COLO668 (cell line): ENCODE measurements at regions not wholly inside any gene's neighbourhood (a gene's known extent, or its start where the extent isn't known, plus 50 kb on each side); places are given as distances from the start of the nearest gene placed in this dataset.
"Not testable (repeated sequence)": the region's sequence is repeated elsewhere in the genome, so short reads cannot be mapped to it uniquely, and the experiment has no call there.

Source experiments
- DNase-seq: peaks from one replicate; lab custom pipeline; 2025; ENCODE audit not compliant: unreplicated experiment; lab: John Stamatoyannopoulos, UW

- no peak for DNase-seq
Measured at GRCh38 chr1:60891765-60892164, 190.6 kb upstream of the NFIA start.

DNA sequence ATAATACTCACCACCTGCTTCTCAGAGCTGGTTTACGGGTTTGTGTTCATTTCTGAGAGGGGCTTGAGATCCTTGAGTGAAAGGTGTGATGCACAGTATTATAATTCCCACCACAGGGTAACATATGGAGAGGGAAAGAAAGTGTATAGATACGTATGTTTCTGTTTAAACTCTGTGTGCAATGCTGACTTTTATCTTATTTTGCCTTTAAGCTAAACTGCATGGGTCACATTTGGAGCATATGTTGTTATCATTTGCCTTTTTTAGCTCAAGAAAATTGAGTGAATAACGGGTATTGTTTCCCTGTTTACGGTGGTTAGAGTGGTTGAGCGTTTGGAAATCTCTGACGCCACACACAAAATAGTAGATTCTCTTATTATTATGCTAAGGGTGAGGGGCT, 191.1 kb upstream of the NFIA start:
- DNase-seq: no peak

GRCh38 chr1:60890664-60891063, 191.7 kb upstream of the NFIA start:
- DNase-seq: no peak

DNA sequence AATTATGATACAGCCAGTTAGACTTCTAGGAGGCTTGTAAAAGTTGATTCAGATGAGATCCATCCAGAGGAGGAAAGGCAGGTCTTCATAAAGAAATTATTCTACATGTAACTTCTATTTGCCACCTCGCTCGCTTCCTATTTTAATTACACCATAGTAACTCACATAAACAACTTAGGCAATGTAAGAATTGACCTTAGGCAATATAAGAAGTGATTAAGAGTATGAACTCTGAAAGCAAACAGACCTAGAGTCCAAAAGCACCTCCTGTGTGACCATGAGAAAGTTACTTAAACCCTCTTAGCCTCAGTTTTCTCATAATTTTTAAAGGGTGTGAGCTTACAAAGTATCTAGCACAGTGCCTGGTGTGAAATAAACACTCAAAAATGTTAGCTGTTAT, 192.7 kb upstream of the NFIA start:
- no peak for DNase-seq

- DNase-seq: no peak
Measured at GRCh38 chr1:60888126-60888525, 194.2 kb upstream of the NFIA start.

- no peak for DNase-seq
Measured at GRCh38 chr1:60886793-60887331, 195.5 kb upstream of the NFIA start.

DNA sequence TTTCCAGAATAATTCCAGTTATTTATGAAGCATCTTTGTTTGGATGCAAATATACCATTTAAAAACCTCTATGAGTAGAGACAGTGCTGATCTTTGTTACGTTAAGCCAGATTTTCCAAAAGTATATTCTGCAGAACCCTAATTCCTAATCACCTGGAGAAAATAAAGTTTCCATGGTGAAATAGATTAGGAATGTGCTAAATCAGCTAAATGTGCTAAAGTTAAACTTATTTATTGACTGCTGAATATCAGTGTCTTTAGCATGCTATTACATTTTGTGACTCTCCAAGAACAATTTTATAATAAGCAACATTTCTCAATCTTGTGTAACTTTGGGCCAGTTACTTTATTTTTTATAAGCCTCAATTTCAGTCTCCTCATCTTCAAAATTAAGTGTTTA, 196.3 kb upstream of the NFIA start:
- no peak for DNase-seq

GRCh38 chr1:60880202-60880601, 202.2 kb upstream of the NFIA start:
- no peak for DNase-seq

- DNase-seq: no peak
Measured at GRCh38 chr1:60878323-60878722, 204.0 kb upstream of the NFIA start.

DNA sequence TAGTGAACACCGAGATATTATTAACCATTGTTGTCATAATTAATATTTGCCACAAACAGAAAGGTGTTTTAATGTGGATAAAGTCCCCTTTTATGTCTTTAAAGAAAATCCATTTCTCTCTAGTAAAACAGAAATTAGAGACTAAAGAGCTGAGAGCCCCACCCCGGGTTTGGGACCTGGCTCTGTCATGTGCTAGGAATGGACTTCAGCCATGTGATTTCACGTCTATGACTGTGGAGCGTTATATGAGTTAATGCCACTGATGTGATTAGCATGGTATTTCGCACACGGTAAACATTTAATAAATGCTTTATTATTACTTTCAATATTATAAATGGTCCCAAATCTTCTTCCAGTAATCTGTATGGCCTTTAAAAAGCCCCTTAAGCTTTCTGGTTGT, 205.0 kb upstream of the NFIA start:
- no peak for DNase-seq

DNA sequence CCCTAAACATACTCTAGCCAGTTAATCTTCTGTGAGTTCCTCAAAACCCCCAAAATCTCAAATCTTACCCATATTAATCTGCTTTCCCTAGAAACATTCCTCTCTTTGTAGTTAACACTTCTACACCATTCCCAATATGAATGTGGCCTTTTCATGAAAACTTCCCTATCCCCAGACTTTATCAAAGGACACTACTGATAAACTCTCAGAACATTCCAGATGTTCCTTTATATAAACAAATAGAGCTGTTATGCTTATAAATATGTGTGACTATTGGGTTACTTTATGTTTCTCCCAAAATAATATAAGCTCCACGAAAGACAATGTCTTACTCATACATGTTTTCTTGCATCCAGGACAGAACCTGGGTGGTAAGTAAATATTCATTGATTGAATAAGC, 205.4 kb upstream of the NFIA start:
- DNase-seq: no peak

DNA sequence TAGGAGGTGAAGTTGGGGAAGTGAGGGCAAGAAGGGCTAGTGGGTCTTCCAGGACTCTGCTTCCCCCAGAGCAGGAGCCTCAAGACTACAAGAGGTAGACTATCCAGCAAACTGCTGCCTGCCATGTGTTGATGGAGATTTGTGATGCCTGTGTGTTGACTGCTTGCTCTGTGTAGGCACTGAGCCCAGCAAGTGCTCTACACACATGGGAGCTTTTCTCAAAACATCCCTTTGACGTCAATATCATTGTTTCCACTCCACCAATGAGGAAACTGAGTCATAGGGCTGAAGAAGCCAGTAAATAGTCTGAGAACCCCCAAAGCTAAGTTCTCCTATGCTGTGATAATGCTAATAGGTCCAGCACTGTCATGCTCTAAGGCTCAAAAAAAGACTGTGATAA, 207.2 kb upstream of the NFIA start:
- DNase-seq: no peak

- DNase-seq: no peak
Measured at GRCh38 chr1:60874718-60875117, 207.6 kb upstream of the NFIA start.

GRCh38 chr1:60873396-60873795, 209.0 kb upstream of the NFIA start:
- DNase-seq: not testable (repeated sequence)

GRCh38 chr1:60872426-60873054, 209.8 kb upstream of the NFIA start:
- no peak for DNase-seq

DNA sequence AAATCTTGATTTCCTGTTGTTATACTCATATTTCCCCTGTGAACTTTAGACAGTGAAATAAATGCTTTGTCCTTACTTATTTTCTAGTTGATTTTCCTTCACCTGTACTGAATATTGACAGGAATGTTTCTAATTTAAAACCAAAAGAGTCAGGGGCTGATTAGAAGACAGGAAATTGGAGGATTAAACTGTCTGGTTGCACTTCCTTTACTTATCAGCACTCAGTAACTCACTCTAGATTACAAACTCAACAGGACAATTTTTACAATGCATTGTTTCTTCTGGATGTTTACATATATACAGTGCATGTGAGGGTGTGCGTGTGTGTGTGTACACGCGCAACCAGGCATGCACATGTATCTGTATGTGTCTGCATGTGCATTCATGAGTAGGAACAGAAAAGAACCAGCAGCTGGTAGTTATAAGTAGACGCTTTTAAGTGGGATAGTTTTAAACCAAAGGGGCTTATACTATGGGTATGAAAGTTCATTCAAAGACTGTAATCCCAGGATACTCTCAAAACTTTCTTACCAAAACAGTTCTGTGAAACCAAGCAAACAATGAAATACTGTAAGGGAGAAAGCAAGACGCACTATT, 212.0 kb upstream of the NFIA start:
- DNase-seq: no peak

- DNase-seq: no peak
Measured at GRCh38 chr1:60868901-60869663, 213.3 kb upstream of the NFIA start.

- DNase-seq: no peak
Measured at GRCh38 chr1:60867782-60868181, 214.6 kb upstream of the NFIA start.

- DNase-seq: no peak
Measured at GRCh38 chr1:60866917-60867531, 215.3 kb upstream of the NFIA start.

- DNase-seq: no peak
Measured at GRCh38 chr1:60866226-60866900, 216.0 kb upstream of the NFIA start.

DNA sequence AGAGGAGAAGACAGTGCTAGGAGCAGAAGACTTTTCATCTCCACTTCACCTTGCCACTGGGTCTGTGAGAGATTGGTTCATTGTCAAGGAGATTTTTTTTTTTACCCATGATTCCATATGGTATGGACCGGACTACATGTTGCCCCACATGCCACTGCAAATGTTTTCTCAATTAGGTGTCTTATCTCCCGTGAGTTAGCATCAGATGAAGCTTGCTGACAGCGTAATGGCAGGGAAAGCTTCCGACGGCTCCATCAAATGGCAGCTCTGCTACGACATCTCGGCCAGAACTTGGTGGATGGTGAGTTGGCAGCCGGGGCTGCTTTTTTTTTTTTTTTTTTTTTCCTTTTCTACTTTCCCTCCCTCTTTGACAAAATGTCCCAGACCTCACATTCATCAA, 217.2 kb upstream of the NFIA start:
- DNase-seq: no peak
